GM13976 (cell line): ENCODE measurements at regions not wholly inside any gene's neighbourhood (a gene's known extent, or its start where the extent isn't known, plus 50 kb on each side); places are given as distances from the start of the nearest gene placed in this dataset.

Experiments
- DNase-seq: peaks from one replicate; pipeline ENCODE4 v3.0.0; 2012; ENCODE audit warnings: low spot score
- CTCF ChIP-seq: IDR thresholded peaks from 2 replicates; pipeline ENCODE4 v1.5.1; 2012; ENCODE audit warnings: borderline replicate concordance, mild to moderate bottlenecking; ENCODE audit not compliant: insufficient read depth; ENCODE audit errors: extremely low read depth, missing control alignments, control extremely low read depth
- in situ Hi-C: fragments of 300-500 bp; cut with MboI; formaldehyde crosslinking; loops from one replicate; pipeline ENCODE4 v1.12.0; 2022; ENCODE audit warnings: low sequenced_read_pairs, mixed read lengths, inconsistent platforms; ENCODE audit not compliant: unreplicated experiment

- in situ Hi-C loops = no loop called here
- TF ChIP-seq CTCF = no peak
- DNase-seq = no peak
Observed at GRCh38 chr15:70382762-70383458, 285.2 kb upstream of the TLE3 start.

DNA sequence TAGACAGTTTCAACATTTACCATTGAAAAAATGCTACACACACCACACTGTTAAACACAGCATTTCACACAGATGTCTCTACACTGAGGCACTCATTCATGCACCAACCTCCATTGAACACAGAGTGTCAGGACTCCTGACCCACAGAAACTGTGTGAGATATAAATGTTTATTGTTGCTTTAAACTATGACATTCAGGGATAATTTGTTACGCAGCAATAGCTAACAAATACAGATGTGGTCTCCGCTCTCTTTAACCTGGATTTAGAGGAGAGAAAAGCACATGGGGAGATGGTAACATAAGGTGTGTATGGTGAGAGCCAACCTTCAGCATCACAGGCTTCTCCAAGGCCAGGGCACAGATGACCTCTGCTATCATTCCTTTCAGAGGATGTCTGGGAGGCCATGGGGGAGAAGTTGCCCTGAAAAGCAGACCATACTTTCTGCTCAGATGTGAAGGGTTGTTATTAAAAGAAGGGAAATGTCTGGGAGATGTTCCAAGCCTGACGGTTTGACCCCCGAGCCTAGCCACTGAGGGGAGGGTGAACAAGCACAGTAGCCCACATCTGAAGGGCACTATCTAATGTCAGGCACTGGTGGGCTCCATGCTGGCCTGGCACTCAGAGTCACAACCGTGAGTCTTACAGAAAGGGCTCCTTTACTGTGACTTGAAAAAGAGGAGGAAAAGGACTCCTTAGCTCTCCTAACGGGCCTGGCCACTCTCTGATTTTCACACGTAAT lies 284.5 kb upstream of the TLE3 start:
- DNase-seq = no peak
- TF ChIP-seq CTCF = no peak
- in situ Hi-C loops = no loop called here

- in situ Hi-C loops = no loop called here
- DNase-seq = no peak
- no peak for TF ChIP-seq CTCF
Observed at GRCh38 chr15:70379938-70380883, 282.5 kb upstream of the TLE3 start.

DNA sequence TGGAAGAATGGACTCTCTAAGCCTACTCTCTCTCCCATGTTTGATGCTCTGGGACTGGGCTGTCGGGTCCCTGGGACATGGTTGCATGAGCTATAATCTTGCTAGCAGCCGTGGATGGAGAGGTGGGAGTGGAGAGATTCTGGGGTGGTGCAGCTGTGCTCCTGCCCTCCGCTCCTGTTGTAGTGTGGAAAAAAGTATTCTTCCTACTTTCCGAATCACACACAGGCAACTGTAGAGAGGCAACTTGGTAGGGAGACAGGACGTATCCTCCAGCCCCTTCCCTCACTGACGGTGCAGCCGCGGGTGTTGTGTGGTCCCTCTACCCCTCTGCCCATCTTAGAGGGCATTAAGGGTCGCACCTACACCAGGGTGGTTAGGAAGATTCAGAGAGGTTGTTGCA lies 281.4 kb upstream of the TLE3 start:
- no peak for TF ChIP-seq CTCF
- in situ Hi-C loops = no loop called here
- no peak for DNase-seq

DNA sequence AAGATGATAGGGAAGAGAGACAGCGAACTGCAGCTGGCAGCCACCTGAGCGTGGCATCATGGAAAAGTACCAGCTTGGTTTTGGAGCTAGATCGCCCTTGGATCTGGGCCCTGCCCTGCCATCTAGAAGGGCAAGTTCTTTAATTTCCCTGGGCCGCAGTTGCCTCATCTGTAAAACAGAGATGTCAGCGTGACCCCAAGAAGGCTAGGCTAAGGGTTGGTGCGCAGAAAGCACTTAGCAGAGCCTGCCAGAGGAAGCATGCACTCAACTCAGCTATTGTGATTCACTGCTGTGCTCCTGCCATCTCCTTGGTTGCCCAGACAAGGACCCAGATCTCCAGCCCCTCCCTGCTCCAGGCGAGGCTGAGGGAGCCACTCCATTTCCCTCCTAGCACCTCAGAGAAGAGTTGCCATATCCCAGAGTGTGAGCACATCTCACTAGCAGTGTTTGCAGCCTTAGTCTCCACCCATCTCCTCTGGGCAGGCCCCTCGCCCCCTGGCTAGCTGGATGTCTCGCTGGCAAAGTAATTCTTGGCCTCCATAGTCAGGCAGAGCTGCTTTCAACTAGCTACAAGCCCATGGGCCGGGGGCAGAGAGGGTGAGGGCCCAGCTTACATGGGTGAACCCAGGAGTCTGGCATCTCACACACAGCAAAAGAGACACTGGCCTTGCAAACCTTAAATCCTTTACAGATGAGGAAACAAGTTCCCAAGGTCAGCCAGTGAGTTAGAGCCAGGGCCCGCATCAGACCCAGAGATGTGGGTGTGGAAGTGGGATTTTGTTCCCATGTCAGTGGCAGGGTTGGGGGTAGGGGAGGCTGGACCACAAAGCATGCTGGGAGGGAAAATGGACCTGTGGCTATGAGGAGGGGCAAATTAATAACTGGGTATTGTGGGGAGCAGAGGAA lies 280.7 kb upstream of the TLE3 start:
- TF ChIP-seq CTCF = no peak
- in situ Hi-C loops = no loop called here

More for the DNA sequence above, 280.7 kb upstream of the TLE3 start:
- DNase-seq = no peak
